ENCODE measurements at regions not wholly inside any gene's neighbourhood (a gene's known extent, or its start where the extent isn't known, plus 50 kb on each side); places are given as distances from the start of the nearest gene placed in this dataset.

DNA sequence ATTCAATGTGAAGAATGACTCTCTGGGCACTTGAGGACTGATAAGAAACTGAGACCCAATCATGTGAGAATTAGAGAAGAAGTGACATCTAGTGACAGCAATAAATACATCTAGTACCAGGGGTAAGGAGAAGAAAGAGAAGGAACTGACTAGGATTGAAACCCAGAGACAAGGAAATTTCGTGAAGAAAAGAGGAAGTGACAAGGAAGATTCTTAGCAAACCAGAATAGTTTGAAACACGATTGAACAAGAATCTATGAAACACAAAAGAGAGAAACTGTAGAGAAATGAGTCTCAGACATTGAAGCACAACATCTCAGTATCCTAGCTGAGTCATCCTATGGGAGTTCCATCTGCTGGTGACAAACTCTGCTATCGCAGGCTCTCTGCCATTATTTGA lies 571.9 kb upstream of the PKDCC start:
- WGBS, 3 donors = 86 to 92% (median 87%) methylated on average over 3 of the region's 3 CpGs
- intact Hi-C loops (cut with DNase I) = no loop called here
- TF ChIP-seq, protein P1, sequence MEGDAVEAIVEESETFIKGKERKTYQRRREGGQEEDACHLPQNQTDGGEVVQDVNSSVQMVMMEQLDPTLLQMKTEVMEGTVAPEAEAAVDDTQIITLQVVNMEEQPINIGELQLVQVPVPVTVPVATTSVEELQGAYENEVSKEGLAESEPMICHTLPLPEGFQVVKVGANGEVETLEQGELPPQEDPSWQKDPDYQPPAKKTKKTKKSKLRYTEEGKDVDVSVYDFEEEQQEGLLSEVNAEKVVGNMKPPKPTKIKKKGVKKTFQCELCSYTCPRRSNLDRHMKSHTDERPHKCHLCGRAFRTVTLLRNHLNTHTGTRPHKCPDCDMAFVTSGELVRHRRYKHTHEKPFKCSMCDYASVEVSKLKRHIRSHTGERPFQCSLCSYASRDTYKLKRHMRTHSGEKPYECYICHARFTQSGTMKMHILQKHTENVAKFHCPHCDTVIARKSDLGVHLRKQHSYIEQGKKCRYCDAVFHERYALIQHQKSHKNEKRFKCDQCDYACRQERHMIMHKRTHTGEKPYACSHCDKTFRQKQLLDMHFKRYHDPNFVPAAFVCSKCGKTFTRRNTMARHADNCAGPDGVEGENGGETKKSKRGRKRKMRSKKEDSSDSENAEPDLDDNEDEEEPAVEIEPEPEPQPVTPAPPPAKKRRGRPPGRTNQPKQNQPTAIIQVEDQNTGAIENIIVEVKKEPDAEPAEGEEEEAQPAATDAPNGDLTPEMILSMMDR (IDR thresholded peaks at IDR 0.05) = no peak
- TF ChIP-seq POLR2A (IDR thresholded peaks at IDR 0.05) = no peak
- TF ChIP-seq EP300 (IDR thresholded peaks at IDR 0.05) = no peak
- DNase-seq = no peak
- Histone ChIP-seq H3K4me3 (no peak overlapping the region), H3K36me3 (no peaks in the 10 kb centered on the region), H3K4me1 (ENCODE audit: insufficient read depth) (peaks cover 1% of the 10 kb centered on the region), H3K9me3 (no peaks in the 10 kb centered on the region), H3K27me3 (no peaks in the 10 kb centered on the region), H3K27ac (no peak overlapping the region)

GRCh38 chr2:41482659-41483058 lies 565.2 kb upstream of the PKDCC start:
- Histone ChIP-seq H3K27ac (no peak overlapping the region), H3K4me1 (ENCODE audit: insufficient read depth) (peaks cover 1% of the 10 kb centered on the region), H3K9me3 (no peaks in the 10 kb centered on the region), H3K4me3 (no peak overlapping the region), H3K36me3 (no peaks in the 10 kb centered on the region), H3K27me3 (no peaks in the 10 kb centered on the region)
- DNase-seq = no peak
- TF ChIP-seq EP300 (IDR thresholded peaks at IDR 0.05) (no peak), POLR2A (IDR thresholded peaks at IDR 0.05) (no peak)
- TF ChIP-seq, protein P1 (IDR thresholded peaks at IDR 0.05) = no peak
- 7 to 22% (median 11%) methylated on average over 4 of the region's 4 CpGs for WGBS, 3 donors
- intact Hi-C loops (cut with DNase I) = no loop called here

- H3K27me3 ChIP-seq = no peaks in the 10 kb centered on the region
- no peak overlapping the region for H3K4me3 ChIP-seq
- no peak overlapping the region for H3K27ac ChIP-seq
- no peaks in the 10 kb centered on the region for H3K9me3 ChIP-seq
- TF ChIP-seq, protein P1 (IDR thresholded peaks at IDR 0.05) = no peak
- TF ChIP-seq POLR2A (IDR thresholded peaks at IDR 0.05) (no peak), EP300 (IDR thresholded peaks at IDR 0.05) (no peak)
- WGBS, 3 donors = 14 to 18% (median 15%) methylated on average over 2 of the region's 2 CpGs
- no peak for DNase-seq
- intact Hi-C loops (cut with DNase I) = no loop called here
- H3K36me3 ChIP-seq = no peaks in the 10 kb centered on the region
- peaks cover 1% of the 10 kb centered on the region for H3K4me1 ChIP-seq (ENCODE audit: insufficient read depth)
Measured at GRCh38 chr2:41483226-41483625, 564.6 kb upstream of the PKDCC start.

DNA sequence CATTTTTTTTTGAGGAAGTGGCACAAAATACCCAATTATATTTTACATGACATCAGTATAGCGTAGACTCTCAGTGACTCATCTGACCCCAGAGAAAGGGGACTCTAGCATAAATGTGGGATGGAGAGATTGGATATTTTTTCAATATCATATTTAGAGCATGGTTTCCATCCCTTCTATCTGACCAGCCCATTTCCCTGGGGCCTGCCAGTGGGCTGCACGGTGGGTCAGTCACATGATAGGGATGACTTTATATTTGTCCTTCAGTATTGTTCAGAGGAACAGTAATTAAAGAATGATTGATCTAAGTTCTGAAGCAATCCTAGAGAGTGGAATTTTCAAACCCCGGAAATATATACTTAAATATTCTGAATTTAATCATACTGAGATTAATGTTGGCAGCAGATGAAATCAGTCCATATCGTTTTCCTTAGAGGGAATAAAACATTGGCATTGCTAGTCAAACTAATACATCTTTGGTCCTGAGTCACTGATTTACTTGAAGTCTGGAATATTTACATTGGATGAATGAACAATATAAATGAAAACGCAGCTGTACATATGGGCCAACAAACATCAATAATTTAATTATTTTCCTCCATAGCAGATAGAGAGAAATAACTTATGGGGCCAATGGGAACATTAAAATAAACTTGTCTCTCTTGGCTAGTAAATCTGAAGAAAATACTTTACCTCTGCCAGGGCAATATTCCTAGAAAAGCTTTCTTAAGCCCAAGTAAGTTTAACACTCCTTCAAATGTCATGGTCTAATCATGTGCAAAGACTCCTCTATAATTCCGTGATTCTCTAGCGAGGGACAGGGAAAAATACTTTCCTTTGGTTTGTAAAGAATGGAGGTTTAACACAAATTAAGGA lies 563.6 kb upstream of the PKDCC start:
- WGBS, 3 donors = 60 to 69% (median 67%) methylated on average over 7 of the region's 7 CpGs
- H3K4me3 ChIP-seq = no peak overlapping the region
- no peak for TF ChIP-seq POLR2A (IDR thresholded peaks at IDR 0.05)
- TF ChIP-seq, protein P1 (IDR thresholded peaks at IDR 0.05) = no peak
- TF ChIP-seq EP300 (IDR thresholded peaks at IDR 0.05) = no peak
- DNase-seq = no peak
- H3K27ac ChIP-seq = no peak overlapping the region
- H3K4me1 ChIP-seq (ENCODE audit: insufficient read depth) = peaks cover 1% of the 10 kb centered on the region
- no peaks in the 10 kb centered on the region for H3K9me3 ChIP-seq
- no peaks in the 10 kb centered on the region for H3K27me3 ChIP-seq
- intact Hi-C loops (cut with DNase I) = no loop called here
- H3K36me3 ChIP-seq = no peaks in the 10 kb centered on the region
